ENCODE measurements at regions not wholly inside any gene's neighbourhood (a gene's known extent, or its start where the extent isn't known, plus 50 kb on each side); places are given as distances from the start of the nearest gene placed in this dataset.

DNA sequence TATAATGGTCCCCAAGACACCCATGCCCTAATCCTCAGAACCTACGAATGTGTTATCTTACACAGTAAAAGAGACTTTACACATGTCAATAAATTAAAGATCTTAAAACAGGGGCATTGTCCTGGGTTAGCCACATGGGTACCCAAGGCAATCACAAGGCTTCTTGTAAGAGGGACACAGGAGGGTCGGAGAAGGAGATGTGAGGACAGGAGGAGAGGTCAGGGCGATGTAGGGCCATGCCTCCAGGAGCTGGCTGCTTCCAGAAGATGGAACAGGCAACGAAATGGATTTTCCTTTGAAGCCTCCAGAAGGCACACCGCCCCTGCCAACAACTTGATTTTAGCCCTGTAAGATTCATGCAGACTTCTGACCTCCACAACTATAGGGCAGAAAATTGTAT lies 262.7 kb downstream of the MEX3B start:
- no peaks in the 10 kb centered on the region for H3K9me3 ChIP-seq
- no peaks in the 10 kb centered on the region for H3K27me3 ChIP-seq
- no peak overlapping the region for H3K4me3 ChIP-seq
- H3K4me1 ChIP-seq, result no peaks in the 10 kb centered on the region
- TF ChIP-seq, protein P1, sequence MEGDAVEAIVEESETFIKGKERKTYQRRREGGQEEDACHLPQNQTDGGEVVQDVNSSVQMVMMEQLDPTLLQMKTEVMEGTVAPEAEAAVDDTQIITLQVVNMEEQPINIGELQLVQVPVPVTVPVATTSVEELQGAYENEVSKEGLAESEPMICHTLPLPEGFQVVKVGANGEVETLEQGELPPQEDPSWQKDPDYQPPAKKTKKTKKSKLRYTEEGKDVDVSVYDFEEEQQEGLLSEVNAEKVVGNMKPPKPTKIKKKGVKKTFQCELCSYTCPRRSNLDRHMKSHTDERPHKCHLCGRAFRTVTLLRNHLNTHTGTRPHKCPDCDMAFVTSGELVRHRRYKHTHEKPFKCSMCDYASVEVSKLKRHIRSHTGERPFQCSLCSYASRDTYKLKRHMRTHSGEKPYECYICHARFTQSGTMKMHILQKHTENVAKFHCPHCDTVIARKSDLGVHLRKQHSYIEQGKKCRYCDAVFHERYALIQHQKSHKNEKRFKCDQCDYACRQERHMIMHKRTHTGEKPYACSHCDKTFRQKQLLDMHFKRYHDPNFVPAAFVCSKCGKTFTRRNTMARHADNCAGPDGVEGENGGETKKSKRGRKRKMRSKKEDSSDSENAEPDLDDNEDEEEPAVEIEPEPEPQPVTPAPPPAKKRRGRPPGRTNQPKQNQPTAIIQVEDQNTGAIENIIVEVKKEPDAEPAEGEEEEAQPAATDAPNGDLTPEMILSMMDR (IDR thresholded peaks at IDR 0.05), result no peak
- TF ChIP-seq POLR2A (IDR thresholded peaks at IDR 0.05), result no peak
- DNase-seq (no peak), ATAC-seq (no peak)
- intact Hi-C loops (cut with DNase I), result no loop called here
- H3K36me3 ChIP-seq (replicated peaks in 1 of 2; ENCODE audit: insufficient read depth in 1 of 2, low read depth in 2 of 2), result no peaks in the 10 kb centered on the region
- no peak overlapping the region for H3K27ac ChIP-seq
- 63 to 68% methylated on average over 5 of the region's 5 CpGs for WGBS, 2 donors

DNA sequence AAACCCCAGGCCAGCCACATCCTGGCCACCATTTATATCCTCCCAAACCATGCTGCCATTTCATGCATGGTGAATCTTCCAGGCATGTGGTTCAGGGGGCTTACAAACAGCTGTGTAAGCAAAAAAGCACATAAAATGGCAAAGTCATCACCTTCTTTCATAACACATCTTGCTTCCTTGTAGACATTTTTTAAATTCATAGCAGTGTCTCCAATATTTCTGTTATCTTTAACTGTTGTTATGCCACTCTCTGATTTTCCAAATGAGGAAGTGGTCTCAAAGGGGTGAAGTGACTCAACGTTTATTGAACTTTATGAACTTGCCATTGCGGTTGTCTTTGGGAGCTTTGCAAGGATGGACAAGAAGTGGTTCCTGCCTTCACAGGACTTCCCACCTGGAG lies 264.4 kb downstream of the MEX3B start:
- no peak for TF ChIP-seq POLR2A (IDR thresholded peaks at IDR 0.05)
- TF ChIP-seq, protein P1 (IDR thresholded peaks at IDR 0.05), result no peak
- Histone ChIP-seq H3K9me3 (no peaks in the 10 kb centered on the region), H3K36me3 (replicated peaks in 1 of 2; ENCODE audit: insufficient read depth in 1 of 2, low read depth in 2 of 2) (no peaks in the 10 kb centered on the region), H3K4me3 (no peak overlapping the region), H3K27ac (no peak overlapping the region), H3K27me3 (no peaks in the 10 kb centered on the region), H3K4me1 (no peaks in the 10 kb centered on the region)
- ATAC-seq (no peak), DNase-seq (no peak)
- intact Hi-C loops (cut with DNase I), result no loop called here
- WGBS, 2 donors, result 50 to 52% methylated on average over 2 of the region's 2 CpGs

DNA sequence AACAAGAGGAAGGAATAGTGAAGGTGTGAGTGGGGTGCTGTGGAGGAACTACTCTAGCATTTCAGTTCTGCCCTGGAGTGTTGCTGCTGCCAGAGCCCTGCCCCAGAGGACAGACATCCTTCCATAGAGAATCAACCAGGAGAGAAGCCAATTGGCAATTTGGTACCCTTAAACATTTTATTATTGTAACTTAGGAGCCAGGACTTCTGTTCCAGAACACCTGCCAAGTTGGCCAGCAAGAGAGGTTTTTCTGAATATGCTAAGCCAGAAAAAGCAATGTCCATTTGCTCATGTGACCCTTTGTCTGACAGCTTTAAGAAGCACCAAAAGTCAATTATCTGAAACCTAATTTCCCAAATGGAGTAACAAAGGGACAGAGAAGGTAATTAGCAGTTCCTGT lies 264.9 kb downstream of the MEX3B start:
- no peaks in the 10 kb centered on the region for H3K27me3 ChIP-seq
- ATAC-seq (no peak), DNase-seq (no peak)
- H3K4me1 ChIP-seq, result no peaks in the 10 kb centered on the region
- intact Hi-C loops (cut with DNase I), result no loop called here
- no peak overlapping the region for H3K27ac ChIP-seq
- no peaks in the 10 kb centered on the region for H3K9me3 ChIP-seq
- H3K36me3 ChIP-seq (replicated peaks in 1 of 2; ENCODE audit: insufficient read depth in 1 of 2, low read depth in 2 of 2), result no peaks in the 10 kb centered on the region
- no peak overlapping the region for H3K4me3 ChIP-seq
- TF ChIP-seq, protein P1 (IDR thresholded peaks at IDR 0.05), result no peak
- no peak for TF ChIP-seq POLR2A (IDR thresholded peaks at IDR 0.05)

DNA sequence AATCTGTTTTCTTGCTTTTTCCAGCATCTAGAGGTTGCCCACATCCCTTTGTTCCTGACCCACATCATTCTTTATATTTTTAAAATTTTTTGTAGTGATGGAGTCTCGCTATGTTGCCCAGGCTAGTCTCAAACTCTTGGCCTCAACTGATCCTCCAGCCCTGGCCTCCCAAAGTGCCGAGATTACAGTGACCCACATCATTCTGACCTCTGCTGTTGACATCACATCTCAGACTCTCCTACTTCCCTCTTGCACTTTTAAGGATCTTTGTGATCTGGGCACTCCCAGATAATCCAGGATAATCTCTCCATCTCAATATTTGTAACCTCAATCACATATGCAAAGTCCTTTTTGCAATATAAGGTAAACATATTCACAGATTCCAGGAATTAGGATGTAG lies 266.6 kb downstream of the MEX3B start:
- no peaks in the 10 kb centered on the region for H3K36me3 ChIP-seq (replicated peaks in 1 of 2; ENCODE audit: insufficient read depth in 1 of 2, low read depth in 2 of 2)
- WGBS, 2 donors, result 64 to 74% methylated on average over 2 of the region's 2 CpGs
- no peak for TF ChIP-seq POLR2A (IDR thresholded peaks at IDR 0.05)
- TF ChIP-seq, protein P1 (IDR thresholded peaks at IDR 0.05), result no peak
- H3K27me3 ChIP-seq, result no peaks in the 10 kb centered on the region
- DNase-seq (no peak), ATAC-seq (no peak)
- H3K4me1 ChIP-seq, result no peaks in the 10 kb centered on the region
- intact Hi-C loops (cut with DNase I), result no loop called here
- H3K9me3 ChIP-seq, result no peaks in the 10 kb centered on the region
- H3K4me3 ChIP-seq, result no peak overlapping the region
- H3K27ac ChIP-seq, result no peak overlapping the region

DNA sequence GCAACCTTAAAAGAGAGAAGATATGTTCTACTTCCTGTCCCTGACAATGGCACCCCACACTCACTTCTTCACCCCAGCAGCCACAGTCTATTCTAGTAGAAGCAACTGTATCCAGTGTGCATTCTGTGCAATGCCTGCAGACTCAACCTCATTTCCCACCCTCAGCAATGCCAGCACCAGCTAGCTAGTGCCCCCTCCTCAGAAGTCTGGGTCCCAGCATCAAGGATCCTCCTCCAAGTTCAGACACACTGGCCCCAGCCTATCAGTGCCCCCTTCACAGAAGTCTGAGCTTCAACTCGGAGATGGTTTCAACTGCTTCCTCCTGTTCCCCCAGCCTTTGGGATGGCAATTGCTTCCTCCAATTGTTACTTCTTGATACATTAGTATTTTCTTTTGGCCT lies 268.3 kb downstream of the MEX3B start:
- WGBS, 2 donors, result 35 to 52% methylated on average over 1 of the region's 1 CpG

More for the DNA sequence above, 268.3 kb downstream of the MEX3B start:
- TF ChIP-seq, protein P1 (IDR thresholded peaks at IDR 0.05), result no peak
- TF ChIP-seq POLR2A (IDR thresholded peaks at IDR 0.05), result no peak
- DNase-seq, result no peak
- no peak overlapping the region for H3K4me3 ChIP-seq
- H3K27me3 ChIP-seq, result no peaks in the 10 kb centered on the region
- H3K27ac ChIP-seq, result no peak overlapping the region
- no peaks in the 10 kb centered on the region for H3K4me1 ChIP-seq
- intact Hi-C loops (cut with DNase I), result no loop called here
- no peaks in the 10 kb centered on the region for H3K36me3 ChIP-seq (replicated peaks in 1 of 2; ENCODE audit: insufficient read depth in 1 of 2, low read depth in 2 of 2)
- no peak for ATAC-seq
- no peaks in the 10 kb centered on the region for H3K9me3 ChIP-seq
